Tibial artery (tissue), 4 donors: ENCODE measurements at regions not wholly inside any gene's neighbourhood (a gene's known extent, or its start where the extent isn't known, plus 50 kb on each side); places are given as distances from the start of the nearest gene placed in this dataset.

ENCODE experiments used
- DNase-seq, 2 donors: peaks; one replicate each; pipeline ENCODE4 v3.0.0-alpha.2; 2019
- H3K27ac ChIP-seq, 2 donors: fragments of 200-600 bp; sonication (generic) in 1 of 2; 1 replicate in 1 of 2; 2 replicates in 1 of 2; pipeline ENCODE4 v1.5.1; 2018 to 2019; ENCODE audit warnings: mild to moderate bottlenecking in 1 of 2
- H3K27me3 ChIP-seq, 2 donors: fragments of 200-600 bp; sonication (generic) in 1 of 2; one replicate each; pipeline versions ENCODE4 v1.5.1 to v1.6.0; 2016 to 2019
- H3K36me3 ChIP-seq, 3 donors: fragments of 200-600 bp; sonication (generic) in 2 of 3; one replicate each; pipeline ENCODE4 v1.5.1; 2016 to 2019; ENCODE audit warnings: mild to moderate bottlenecking in 2 of 3
- H3K4me1 ChIP-seq, 4 donors: fragments of 200-600 bp; sonication (generic) in 2 of 4; 1 replicate in 3 of 4; 2 replicates in 1 of 4; pipeline ENCODE4 v1.5.1; 2016 to 2019
- H3K4me3 ChIP-seq, 2 donors: fragments of 200-600 bp; sonication (generic) in 1 of 2; 1 replicate in 1 of 2; 2 replicates in 1 of 2; pipeline ENCODE4 v1.5.1; 2018 to 2019; ENCODE audit warnings: mild to moderate bottlenecking in 2 of 2
- H3K9me3 ChIP-seq, 3 donors: fragments of 200-600 bp; sonication (generic) in 1 of 3; one replicate each; pipeline ENCODE4 v1.5.1; 2016 to 2019
- intact Hi-C: fragments of 100-400 bp; cut with DNase I; formaldehyde crosslinking; loops from one replicate; pipeline ENCODE4 v1.15.0; 2023; ENCODE audit warnings: low total_unique reads
- TF ChIP-seq, protein P1 (sequence below), 2 experiments: fragments of 200-600 bp in 1 of 2; fragments of 450-650 bp in 1 of 2; IDR thresholded peaks; one replicate each; pipeline ENCODE4 v1.5.1; 2017 to 2019; ENCODE audit warnings: antibody characterized with exemption in 2 of 2, mild to moderate bottlenecking in 1 of 2, moderate library complexity in 1 of 2

DNA sequence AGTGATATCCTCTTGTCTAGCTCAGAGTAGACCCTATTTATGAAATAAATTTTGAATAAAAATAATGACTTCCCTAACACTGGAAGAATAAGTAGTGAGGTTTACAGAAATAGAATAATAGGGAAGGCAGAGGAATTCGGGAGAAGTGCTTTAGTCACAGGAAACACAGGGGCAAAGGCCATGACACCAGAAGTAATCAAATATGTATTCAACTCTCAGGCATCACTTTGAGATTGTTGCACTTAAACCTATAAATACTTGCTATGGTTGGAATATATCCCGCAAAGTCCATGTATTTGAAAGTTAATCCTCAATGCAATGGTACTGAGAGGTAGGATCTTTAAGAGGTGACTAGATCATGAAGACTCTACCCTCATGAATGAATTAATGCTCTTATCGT, 166.8 kb downstream of the YIPF5 start:
- Histone ChIP-seq H3K27ac (no peak overlapping the region), H3K4me1 (no peaks in the 10 kb centered on the region), H3K36me3 (no peaks in the 10 kb centered on the region), H3K9me3 (no peaks in the 10 kb centered on the region), H3K4me3 (no peak overlapping the region), H3K27me3 (no peaks in the 10 kb centered on the region)
- TF ChIP-seq, protein P1, sequence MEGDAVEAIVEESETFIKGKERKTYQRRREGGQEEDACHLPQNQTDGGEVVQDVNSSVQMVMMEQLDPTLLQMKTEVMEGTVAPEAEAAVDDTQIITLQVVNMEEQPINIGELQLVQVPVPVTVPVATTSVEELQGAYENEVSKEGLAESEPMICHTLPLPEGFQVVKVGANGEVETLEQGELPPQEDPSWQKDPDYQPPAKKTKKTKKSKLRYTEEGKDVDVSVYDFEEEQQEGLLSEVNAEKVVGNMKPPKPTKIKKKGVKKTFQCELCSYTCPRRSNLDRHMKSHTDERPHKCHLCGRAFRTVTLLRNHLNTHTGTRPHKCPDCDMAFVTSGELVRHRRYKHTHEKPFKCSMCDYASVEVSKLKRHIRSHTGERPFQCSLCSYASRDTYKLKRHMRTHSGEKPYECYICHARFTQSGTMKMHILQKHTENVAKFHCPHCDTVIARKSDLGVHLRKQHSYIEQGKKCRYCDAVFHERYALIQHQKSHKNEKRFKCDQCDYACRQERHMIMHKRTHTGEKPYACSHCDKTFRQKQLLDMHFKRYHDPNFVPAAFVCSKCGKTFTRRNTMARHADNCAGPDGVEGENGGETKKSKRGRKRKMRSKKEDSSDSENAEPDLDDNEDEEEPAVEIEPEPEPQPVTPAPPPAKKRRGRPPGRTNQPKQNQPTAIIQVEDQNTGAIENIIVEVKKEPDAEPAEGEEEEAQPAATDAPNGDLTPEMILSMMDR (IDR thresholded peaks at IDR 0.05): no peak
- DNase-seq: no peak
- intact Hi-C loops: no loop called here

DNA sequence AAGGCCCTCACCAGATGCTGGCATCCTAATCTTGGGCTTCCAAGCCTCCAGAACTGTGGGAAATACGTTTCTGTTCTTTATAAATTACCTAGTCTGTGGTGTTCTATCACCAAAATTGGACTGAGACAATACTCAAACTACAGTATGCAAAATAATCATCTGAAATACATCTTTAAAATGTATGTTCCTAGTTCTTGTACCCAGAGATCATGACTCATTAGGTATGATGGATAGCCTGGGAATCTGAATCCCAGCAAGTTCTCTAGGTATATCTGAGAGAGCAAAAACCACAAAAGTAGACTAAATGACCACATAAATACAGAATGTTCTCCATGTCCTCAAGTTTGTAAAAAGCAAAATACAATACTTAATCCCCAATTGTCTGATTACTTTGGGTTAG, 166.3 kb downstream of the YIPF5 start:
- Histone ChIP-seq H3K4me1 (no peaks in the 10 kb centered on the region), H3K4me3 (no peak overlapping the region), H3K27me3 (no peaks in the 10 kb centered on the region), H3K36me3 (no peaks in the 10 kb centered on the region), H3K27ac (no peak overlapping the region), H3K9me3 (no peaks in the 10 kb centered on the region)
- intact Hi-C loops: no loop called here
- no peak for DNase-seq
- TF ChIP-seq, protein P1 (IDR thresholded peaks at IDR 0.05): no peak

DNA sequence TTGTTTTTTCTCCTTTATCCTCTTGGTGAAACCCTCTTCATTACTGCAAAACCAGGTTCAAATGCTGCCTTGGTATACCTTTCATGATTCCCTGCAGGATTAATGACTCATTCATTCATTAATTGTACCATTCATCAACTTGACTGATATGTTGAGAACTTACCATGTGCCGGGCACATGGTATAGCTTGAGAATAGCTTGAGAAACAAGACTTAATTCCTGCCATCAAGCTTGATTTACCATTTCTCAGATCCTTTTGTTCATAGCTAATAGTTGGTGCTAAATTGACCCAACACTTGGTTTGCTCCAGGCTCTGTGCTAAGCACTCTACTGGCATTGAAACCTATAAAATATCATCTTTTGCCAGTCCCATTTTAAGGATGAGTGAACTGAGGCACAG, 165.7 kb downstream of the YIPF5 start:
- no peaks in the 10 kb centered on the region for H3K36me3 ChIP-seq
- no peaks in the 10 kb centered on the region for H3K9me3 ChIP-seq
- TF ChIP-seq, protein P1 (IDR thresholded peaks at IDR 0.05): no peak
- H3K27me3 ChIP-seq: no peaks in the 10 kb centered on the region
- no peak for DNase-seq
- H3K27ac ChIP-seq: no peak overlapping the region
- no peaks in the 10 kb centered on the region for H3K4me1 ChIP-seq
- no peak overlapping the region for H3K4me3 ChIP-seq
- intact Hi-C loops: loop anchor here (5.0 kb wide), 1 partner anchor 1737 kb away; no protein-coding TSS in a partner anchor

DNA sequence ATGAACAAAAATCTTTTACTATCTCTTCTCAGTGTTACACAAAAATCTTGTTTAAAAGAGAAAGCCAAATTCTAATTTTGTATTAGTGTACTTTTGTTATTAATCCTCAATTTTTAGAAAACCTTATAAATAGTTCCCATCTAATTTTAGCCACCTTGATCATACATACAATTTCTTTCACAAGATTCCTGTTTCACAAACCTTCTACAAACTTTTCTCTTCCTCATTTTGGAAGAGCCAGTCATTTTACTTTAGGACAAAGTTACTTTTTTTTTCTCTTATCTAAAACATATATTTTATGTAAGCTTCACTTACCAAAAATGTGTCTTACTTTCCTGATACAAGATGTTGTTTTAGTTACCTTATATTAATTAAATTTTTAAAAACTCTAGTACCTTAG, 161.3 kb downstream of the YIPF5 start:
- H3K36me3 ChIP-seq: no peaks in the 10 kb centered on the region
- H3K4me3 ChIP-seq: no peak overlapping the region
- no peaks in the 10 kb centered on the region for H3K9me3 ChIP-seq
- H3K4me1 ChIP-seq: no peaks in the 10 kb centered on the region
- intact Hi-C loops: loop anchor here (5.0 kb wide), 1 partner anchor 1742 kb away; no protein-coding TSS in a partner anchor
- no peak overlapping the region for H3K27ac ChIP-seq
- TF ChIP-seq, protein P1 (IDR thresholded peaks at IDR 0.05): no peak
- no peak for DNase-seq
- H3K27me3 ChIP-seq: no peaks in the 10 kb centered on the region

DNA sequence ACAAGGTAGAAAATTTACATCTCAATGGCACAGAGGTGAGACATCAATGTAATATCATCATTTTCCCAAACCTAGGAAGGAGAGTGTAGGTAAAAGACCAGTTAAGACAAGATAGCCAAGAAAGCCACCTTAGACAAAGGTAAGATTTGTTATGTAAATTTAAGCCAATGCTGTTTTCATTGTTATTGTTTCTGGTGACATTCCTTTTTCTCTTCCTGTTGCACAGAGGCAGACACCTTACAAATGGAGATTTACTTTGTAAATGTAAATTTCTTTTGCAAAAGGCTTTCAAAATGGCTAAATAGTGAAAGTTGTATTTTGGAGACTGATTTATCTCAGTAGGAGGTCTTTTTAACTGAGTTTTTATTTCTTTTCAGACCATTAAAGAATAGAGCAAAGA, 159.1 kb downstream of the YIPF5 start:
- no peaks in the 10 kb centered on the region for H3K4me1 ChIP-seq
- no peaks in the 10 kb centered on the region for H3K27me3 ChIP-seq
- intact Hi-C loops: no loop called here
- TF ChIP-seq, protein P1 (IDR thresholded peaks at IDR 0.05): no peak
- no peak overlapping the region for H3K27ac ChIP-seq
- no peak for DNase-seq
- no peak overlapping the region for H3K4me3 ChIP-seq
- no peaks in the 10 kb centered on the region for H3K9me3 ChIP-seq
- H3K36me3 ChIP-seq: no peaks in the 10 kb centered on the region

DNA sequence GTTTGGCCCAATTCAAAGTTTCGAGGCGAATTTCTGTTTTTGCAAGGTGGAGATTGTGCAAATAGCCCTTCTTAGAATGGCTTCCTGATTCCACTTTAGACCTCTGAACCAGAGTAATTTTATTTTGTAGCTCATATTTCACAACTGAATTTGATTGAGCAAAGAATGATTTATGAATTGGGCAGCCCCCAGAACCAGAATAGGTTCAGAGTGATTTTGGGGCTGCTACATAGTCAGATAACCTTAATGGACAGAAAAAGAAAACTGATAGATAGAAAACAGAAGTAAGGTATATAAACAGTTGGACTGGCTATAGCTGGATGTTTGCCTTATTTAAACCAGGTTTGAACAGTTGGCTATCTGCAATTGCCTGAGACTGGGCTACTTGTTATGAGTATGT, 156.6 kb downstream of the YIPF5 start:
- Histone ChIP-seq H3K36me3 (no peaks in the 10 kb centered on the region), H3K4me1 (no peaks in the 10 kb centered on the region), H3K27ac (no peak overlapping the region), H3K9me3 (no peaks in the 10 kb centered on the region), H3K4me3 (no peak overlapping the region), H3K27me3 (no peaks in the 10 kb centered on the region)
- TF ChIP-seq, protein P1 (IDR thresholded peaks at IDR 0.05): no peak
- no peak for DNase-seq
- intact Hi-C loops: no loop called here
